LHCN-M2 (cell line): ENCODE measurements at regions not wholly inside any gene's neighbourhood (a gene's known extent, or its start where the extent isn't known, plus 50 kb on each side); places are given as distances from the start of the nearest gene placed in this dataset.

Experiments
- DNase-seq: peaks from one replicate; pipeline ENCODE4 v3.0.0-alpha.2; 2012; ENCODE audit warnings: low read depth

DNA sequence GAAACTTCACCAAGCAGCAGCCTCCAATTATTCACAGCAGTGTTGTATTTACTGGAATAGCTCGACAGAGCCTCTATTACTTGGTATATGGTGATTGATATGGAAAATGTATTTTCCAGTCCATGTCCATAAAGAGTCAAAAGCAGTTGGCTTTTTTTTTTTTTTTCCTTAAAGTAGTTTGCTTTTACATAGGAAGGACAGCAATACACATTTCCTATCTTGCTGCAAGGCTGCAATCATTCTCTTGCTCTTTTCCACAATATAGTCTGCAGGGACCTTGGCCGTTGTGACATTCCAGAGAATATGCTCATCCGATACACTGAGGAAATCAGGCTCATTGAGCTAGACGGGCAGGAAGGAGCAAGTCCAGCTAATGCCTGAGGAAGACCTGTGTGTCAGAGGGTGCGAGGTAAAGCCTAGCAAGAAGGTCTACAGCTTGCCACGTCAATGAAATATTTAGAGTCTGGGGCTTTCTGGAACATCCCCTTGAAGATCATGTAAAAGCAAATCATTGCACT, 131.1 kb downstream of the ENGASE start:
- peak; percentile 44 for DNase-seq

DNA sequence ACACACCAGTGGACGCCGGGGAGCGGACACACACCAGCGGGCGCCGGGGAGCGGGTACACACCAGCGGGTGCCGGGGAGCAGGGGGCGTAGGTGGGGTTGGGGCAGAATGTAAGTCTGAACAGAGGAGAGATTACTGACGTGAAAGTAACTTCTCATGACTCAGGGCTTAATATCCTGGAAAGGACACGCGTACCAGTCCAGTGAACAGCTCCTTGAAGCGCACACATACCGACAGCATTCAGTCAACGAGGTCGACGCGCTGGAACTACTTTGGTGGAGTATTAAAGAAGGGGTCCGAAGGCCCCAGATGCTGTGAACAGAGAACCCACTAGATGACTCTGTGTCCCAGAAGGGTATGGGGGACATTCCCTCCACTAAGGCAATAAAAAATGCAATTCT, 129.6 kb downstream of the ENGASE start:
- DNase-seq, result no peak

DNA sequence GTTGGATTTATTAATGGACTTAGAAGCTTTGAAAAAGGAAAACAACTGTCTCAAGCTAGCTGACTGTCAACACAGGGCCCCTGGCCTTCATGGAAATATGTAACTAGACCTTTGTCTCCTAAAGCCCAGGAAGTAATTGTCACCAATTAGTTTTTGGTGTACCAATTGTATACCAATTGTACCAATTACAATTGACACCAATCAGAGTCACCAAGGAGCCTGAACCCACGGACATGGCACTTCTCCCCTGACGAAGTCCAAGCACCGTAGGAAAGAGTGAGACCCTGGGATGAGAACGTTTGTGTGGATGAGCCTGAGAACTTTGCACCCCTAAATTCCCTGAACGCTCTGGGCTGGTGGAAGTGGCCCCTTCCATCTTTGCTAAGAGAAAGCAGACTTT, 129.0 kb downstream of the ENGASE start:
- no peak for DNase-seq

DNA sequence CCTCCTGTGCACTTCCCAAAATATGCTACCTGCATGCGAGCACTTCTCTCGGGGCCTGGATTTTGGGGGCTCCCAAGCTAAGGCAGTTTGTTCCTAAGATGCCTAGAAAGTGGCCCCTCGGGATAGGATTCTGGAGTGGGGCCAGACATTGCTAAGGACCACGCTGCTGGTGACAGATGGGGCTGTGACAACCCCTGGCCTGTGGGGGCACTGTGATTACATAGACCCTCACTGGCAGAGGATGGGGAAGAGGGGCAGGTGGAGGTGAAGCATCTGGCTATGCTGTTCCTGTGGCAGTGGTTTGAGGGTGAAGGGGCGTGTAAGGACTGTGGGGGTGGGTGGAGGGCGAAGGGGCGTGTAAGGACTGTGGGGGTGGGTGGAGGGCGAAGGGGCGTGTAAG, 128.4 kb downstream of the ENGASE start:
- no peak for DNase-seq

DNA sequence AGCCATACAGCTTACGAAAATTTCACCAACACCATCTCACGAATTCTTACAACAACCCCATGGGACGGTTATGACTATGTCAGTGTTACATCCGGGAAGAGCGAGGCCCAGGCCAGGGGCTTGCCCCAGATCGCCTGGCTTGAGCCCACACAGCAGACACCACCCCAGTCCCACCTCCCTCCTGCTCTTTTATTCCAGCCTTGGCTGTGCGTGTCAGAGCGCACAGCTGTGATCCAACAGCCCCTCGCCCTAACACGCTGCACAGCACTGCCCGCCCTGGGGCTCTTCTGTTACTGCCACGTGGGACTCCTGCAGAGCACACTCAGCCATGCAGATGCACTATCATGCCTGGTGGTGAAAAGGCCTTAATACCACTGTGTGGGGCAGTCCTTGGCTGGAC, 127.9 kb downstream of the ENGASE start:
- peak; percentile 71 for DNase-seq

DNA sequence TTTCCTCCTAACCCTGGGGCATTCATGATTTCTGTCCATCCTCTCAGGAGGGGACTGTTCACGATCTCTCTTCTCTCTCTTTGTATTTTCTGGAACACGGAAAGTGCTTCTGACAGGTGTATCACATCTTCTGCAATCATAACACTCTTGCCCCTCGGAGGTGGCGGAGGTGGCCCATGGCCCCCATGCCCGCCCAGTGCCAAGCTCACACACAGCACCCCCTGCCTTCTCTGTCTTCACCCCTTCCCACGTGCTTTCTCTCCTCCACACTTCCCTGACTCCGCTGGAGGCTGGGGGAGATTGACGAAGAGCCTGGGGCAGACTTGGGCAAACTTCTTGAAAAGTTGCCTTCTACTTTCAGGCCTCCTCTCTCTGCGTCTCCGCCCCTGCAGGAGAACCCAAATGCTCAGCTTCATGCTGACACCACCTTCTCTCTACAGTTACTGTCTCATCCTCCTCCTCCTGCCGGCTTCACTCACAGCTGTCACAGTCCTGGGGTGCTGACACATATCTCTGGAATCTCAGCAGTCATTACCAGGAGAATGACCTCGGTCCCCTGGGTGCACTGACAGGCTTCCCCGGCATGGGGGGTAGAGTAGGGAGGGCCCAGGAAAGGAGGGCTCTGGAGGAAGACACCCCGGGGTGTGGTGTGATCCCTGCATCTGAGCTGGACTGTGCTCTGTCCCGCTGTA, 127.1 kb downstream of the ENGASE start:
- DNase-seq, result peak; percentile 98

DNA sequence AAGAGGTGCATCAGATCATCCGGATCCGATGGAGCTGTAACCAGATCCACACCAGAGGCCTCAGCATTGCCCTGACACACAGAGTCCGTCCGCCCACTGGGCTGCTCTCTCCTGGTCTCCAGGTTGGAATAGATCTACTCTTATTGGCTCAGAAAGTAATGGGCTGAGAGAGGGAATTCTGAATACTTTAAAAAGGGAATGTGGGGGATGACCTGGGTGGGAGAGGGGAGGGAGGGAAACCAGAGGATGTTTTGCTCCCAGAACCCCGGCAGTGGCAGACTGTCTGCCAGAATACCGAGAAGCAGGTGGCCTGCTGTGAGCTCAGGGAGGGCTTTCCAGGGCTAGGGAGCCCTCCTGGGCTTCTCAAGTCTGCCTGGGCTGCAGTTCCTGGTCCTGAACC, 126.5 kb downstream of the ENGASE start:
- no peak for DNase-seq

DNA sequence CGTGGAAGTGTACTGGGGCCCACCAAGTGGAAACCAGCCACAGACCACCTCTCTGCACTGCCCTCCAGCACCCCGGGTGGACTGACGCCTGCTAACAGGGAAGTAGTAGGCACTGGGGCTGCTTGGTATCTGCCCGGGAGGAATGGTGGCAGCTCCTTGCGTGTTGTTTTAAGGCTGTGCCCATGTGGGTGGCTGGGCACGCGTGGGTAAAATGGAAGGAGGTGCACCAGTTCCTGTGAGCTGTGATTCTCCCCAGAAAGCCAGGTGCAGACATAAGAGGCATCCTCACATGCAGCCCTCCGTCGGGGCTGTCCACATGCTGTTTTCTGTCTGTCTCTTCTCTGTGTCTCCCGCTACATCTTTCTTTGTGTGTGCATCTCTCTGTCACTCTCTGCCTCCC, 122.3 kb downstream of the ENGASE start:
- no peak for DNase-seq

DNA sequence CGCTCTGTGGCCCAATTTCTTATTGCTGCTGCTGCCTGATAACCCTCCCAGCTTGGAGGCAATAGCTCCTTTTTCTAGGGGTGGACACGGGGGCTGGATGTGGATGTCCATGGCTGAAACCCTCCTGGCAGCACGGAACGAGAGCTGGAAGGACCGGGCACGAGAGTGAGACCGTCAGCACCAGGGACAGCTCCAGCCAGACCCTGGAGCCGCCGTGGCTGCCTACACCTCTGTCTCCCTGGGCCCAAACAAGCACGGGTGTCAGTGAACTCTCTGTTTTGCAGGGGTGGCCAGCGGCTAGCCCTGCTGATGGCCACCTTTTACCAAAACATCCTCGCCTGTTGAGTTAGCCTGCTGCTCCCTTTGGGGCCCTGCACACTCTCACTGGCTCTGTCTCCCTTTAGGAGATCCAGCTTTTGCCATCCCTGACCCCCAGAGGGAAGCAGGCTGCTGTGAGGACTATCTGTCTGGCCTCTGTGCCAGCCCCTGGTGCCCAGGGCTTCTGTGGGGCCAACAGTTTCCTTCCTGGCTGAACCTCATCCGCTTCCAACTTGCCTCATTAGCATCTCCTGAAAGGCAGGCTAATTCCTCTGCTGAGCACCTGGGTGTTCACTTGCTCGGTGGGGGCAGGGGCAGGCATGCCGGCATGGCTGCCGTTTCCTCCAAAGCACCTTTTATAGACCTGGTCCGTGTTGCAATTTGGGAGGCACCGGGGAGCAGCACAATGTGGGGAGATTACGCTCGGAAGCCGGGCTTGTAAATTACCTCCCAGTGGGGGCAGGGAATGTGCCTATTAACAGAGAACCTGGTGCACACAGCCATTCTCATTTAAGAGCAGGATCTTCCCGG, 118.1 kb downstream of the ENGASE start:
- peak; percentile 26 for DNase-seq

DNA sequence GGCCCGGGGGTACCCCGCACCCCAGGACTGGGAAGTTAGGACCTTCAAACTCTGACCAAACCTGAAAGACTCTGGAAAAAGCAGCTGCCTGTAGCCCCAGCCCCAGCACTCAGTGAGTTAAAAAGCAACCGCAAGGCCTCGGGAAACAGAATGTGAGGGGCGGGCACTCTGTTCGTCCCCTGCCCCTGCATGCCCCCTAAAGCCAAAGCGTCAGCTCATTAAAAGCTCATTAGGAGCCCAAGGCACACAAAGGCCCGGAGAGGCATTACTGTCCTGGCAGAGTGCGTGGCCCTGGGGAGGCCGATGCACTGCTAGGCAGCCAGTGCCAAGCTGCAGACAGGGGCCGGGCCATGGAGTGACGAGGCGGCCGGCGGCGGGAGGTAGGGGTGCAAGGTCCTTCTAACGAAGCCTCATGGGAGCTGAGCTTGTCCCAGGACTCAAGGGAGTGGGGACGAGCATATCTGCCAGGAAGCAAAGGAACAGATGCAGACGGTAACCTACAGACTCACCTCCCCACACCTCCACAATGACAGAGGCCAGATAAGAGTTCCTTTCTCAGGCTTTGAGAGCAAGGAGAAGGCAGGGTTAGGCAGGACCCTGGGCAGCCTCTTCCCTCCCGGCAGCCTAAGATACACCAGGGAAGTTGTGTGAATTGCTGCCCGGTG, 116.8 kb downstream of the ENGASE start:
- no peak for DNase-seq

DNA sequence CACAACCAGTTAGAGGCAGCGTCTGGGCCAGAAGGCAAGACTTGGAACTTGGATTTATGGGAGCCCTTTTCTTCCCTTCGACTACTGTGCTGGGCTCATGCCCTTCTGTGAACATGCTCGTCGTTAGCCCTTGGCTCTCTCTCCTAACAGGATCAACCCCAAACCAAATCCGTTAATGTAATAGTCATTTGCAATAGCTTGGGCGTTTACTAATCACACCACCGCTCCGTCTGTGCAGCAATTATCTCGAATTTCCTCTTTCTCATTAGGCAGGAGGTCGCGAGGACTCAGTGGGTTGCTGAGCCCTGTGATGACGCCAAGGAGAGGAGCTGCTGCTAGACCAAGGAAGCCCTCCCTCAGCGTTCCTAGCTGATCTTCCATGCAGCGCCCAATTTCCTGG, 114.7 kb downstream of the ENGASE start:
- no peak for DNase-seq

DNA sequence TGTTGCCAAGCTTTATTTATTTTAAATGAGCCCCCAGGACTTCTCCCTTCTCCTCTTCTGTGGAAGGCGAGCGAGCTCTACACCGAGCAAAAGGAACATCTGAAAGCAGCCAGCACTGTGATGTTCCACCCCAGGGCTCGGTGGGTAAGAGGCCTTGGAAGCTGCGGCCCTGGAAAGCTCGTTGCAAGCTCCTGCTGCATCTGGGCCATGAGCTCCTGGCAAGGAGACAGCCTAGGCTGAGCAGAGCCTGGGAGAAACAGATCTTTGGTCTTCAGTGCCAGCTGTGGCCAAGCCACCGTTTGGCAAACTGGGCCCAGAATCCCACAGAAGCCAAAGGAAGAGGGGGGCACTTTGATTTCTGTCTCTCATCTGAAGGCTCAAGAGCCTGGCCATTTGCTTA, 114.1 kb downstream of the ENGASE start:
- no peak for DNase-seq

DNA sequence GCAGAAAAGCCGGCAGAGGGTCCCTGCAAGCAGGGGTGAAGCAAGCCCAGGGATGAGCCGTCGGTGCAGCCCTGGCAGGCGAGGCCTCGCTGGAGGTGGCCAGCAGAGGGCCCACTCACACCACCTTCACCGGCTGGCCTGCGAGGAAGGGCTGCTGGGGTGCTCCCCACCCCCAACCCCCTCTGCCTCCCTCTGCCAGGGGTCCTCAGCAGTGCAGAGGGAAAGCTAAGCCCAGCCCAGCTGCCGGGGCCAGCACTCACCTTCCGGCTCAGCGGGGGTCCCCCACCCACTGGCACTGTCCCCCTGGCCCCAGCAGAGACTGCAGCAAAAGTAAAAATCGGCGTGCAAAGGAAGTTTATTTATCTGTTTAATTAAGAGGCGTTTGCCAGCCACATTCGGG, 113.4 kb downstream of the ENGASE start:
- no peak for DNase-seq

DNA sequence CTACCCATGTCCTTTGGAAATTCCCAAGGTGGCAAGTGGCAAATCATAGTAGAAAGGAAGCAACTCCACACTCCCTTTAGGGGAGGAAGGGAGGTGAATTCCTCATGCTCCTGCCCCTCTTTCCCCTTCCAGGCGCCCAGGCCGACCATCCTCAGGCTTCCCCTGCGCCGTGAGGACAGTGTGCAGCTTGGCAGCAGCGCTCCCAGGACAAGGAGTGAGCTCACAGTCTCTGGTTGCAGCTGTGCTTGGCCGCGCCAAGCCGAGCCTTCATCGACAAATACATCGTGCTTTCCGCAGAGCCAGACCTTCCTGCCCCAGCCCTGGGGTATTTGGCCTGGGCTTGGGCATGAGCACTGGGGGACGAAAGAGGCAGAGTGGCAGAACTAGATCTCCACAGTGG, 112.6 kb downstream of the ENGASE start:
- DNase-seq, result no peak

DNA sequence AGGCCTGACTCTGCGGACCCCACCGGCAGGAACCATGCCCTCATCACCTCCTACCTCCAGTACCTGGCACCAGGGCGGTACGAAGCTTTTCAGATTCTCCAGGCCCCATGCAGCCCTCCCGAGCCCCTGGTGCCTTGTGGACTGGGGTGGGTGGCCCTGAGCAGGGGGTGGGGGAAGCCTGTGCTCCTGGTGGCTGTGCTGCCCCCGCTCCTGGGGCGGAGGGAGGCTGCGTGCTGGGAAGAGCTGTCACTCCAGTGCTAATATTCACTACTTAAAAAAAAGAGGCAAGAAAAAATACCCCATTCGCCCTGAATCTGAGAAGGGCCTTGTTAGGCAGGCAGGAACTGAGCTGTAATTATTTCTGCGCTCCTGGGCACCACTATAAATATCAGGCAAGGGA, 111.8 kb downstream of the ENGASE start:
- DNase-seq, result no peak

DNA sequence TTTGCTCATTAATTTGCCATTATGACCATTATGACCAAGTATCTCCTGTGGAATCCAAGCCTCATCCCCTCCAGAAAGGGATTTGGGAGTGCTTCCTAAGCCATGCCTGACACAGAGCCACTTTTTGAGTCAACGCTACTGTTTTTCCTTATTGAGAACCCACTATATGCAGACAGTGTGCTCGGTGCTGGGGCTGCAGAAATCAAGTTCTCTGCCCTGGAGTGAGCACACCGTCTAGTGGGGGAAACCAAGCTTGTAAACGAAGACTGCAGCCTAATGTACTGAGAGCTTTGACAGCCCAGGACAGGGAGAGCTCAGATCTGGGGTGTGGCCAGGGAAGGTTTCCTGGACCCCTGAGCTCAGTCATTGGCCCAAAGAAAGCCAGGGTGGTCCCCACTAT, 111.0 kb downstream of the ENGASE start:
- no peak for DNase-seq

DNA sequence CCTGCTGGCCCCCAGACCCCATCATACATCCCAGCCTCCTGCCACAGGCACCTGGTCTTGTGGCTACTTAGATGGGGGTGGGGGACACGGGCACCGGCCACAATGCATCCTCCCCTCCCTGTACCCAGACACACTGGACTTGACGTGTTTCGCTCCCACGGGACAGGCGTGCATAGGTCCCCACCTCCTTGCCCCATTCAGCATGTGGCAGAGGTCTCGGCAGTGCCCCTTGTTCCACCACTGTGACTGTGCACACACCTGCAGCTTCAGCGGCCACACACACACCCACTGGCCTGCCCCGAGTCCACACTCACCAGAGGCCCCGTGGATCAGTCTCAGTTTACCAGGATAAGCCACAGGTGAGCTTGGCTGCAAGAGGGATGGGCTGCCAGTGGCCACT, 109.6 kb downstream of the ENGASE start:
- DNase-seq, result no peak

DNA sequence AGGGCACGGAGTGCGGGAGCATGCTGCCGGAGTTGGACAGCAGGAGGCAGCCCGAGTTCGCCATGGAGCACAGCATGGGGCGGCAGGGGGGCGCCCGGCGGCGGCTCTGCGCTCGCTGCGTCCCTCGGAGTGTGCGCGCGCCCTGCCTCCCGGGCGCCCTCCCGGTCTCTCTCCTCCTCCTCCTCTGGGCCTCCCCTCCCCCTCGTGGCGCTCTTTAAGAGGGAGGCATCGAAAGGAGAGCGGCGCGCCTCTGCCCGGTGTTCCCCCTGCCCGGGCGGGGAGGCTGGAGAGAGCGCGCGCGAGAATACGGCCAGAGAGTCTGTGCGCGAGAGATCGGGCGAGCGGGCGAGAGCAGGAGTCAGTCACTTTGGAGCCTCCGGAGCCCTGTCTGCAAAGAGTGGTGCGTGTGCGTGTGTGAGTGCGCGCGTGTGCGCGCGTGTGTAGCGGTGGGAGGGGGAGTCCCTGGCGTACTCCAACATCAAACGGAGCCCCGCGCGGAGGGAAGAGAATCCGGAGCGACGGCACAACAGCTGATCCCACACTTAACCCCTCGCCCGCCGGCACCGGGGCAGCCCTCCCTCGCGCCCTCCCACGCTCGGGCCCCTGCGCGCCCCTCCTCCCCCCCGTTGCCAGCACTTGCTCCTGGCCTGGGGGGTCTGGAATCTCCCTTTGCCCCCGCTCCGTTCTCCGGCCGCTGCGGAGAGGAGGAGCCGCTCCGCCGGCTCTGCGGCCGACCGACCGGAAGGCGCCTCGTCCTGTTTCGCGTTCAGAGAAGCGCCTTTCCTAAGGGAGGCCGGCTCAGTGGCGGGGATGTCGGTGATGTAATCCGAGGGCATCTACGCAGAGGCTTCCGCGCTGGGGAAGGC, 108.9 kb downstream of the ENGASE start:
- DNase-seq, result no peak

DNA sequence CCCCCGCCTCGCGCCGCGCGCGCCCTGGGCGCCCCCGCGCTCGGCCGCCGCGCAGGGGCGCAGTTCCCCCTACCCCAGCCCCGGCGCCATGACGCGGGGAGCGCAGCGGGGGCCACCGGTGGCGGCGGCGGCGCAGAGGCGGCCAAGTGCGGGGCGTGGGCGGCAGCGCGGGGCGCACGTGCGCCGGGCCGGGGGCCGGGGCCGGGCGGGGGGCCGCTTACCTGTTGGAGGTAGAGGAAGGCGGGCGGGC, 108.3 kb downstream of the ENGASE start:
- DNase-seq, result no peak

DNA sequence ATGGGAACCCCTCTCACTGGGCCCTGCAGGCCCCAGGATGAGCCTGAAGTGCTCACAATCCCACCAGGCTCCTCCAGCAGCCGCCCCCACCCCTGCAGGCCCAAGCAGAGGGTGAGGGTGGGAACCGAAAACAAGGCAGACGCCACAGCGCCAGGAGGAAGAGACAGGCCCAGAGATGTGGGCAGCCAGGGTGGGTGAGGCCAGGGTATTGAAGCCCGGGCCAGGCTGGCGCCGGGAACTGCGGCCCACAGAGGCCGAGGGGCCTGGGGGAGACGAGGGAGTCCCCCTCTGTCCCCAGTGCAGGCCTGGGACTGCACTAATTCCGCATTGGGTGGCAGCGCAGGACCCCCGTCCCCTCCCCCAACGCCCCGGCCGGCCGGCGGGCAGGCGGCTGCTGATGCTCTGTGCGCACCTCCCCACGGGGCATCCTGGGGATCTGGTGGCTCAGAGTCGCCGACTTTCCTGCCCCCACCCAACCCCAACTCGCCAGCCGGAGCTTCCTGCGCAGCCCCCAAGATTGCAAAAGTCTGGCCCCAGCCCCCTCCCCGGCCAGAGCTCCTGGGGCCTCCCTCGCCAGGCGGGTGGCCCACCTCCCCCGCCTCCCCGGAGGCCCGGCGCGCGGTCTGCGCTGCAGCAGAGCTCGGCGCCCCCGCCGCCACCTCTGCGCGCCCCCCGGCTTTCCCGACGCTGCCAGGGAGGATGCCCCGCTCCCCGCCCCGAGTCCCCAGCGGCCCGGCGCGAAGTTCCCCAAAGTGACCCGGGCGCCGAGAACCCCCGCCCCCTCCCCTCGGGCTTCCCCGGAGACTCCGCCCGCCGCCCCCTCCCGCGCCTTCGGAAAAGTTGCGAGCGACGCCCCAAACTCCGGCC, 107.8 kb downstream of the ENGASE start:
- DNase-seq, result no peak
